Neutrophil (primary cell): ENCODE measurements at regions not wholly inside any gene's neighbourhood (a gene's known extent, or its start where the extent isn't known, plus 50 kb on each side); places are given as distances from the start of the nearest gene placed in this dataset.

Experiments used
- H3K27ac ChIP-seq: fragments of 200-600 bp; sonication (generic); 2 replicates; pipeline ENCODE4 v1.5.1; 2016; ENCODE audit warnings: mild to moderate bottlenecking, moderate library complexity
- H3K27me3 ChIP-seq: fragments of 200-600 bp; sonication (generic); 2 replicates; pipeline ENCODE4 v1.6.0; 2016; ENCODE audit warnings: mild to moderate bottlenecking
- H3K36me3 ChIP-seq: fragments of 200-600 bp; sonication (generic); 2 replicates; pipeline ENCODE4 v1.5.1; 2017
- H3K4me1 ChIP-seq, 2 experiments: fragments of 200-600 bp in 1 of 2; sonication (generic) in 1 of 2; 1 replicate in 1 of 2; 2 replicates in 1 of 2; pipeline versions ENCODE4 v1.5.1 to v1.6.1; 2013 to 2016; ENCODE audit warnings: low read depth in 1 of 2, low read length in 1 of 2, mild to moderate bottlenecking in 1 of 2, moderate library complexity in 1 of 2; ENCODE audit not compliant: control insufficient read depth in 1 of 2, insufficient read depth in 1 of 2
- H3K4me3 ChIP-seq, 2 experiments: fragments of 200-600 bp in 1 of 2; sonication (generic) in 1 of 2; 1 replicate in 1 of 2; 2 replicates in 1 of 2; pipeline ENCODE4 v1.5.1; 2013 to 2016; ENCODE audit warnings: low read depth in 1 of 2, low read length in 1 of 2, mild to moderate bottlenecking in 1 of 2, moderate library complexity in 1 of 2
- H3K9me3 ChIP-seq: fragments of 200-600 bp; sonication (generic); 2 replicates; pipeline ENCODE4 v1.5.1; 2016
- TF ChIP-seq, protein P1 (sequence below): fragments of 200-600 bp; sonication (generic); IDR thresholded peaks from 2 replicates; pipeline ENCODE4 v1.5.1; 2016; ENCODE audit warnings: antibody characterized with exemption

DNA sequence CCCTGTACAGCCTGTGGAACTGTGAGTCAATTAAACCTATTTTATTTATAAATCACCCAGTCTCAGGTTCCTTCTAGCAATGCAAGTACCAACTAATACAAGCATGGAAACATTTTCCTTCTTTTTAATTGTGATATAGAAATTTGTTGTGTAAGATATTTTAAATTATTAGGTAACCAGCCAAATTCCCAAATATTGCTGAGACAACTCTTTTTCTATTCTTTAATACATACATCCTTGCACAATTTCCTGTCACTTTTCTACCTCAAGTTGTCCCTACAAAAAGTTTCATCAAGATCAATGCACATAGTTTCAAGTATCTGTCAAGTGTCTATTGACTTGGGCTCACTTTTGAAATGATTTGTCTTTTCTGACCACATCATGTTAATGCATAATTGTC is 488.6 kb downstream of the ACTL7B start:
- TF ChIP-seq, protein P1, sequence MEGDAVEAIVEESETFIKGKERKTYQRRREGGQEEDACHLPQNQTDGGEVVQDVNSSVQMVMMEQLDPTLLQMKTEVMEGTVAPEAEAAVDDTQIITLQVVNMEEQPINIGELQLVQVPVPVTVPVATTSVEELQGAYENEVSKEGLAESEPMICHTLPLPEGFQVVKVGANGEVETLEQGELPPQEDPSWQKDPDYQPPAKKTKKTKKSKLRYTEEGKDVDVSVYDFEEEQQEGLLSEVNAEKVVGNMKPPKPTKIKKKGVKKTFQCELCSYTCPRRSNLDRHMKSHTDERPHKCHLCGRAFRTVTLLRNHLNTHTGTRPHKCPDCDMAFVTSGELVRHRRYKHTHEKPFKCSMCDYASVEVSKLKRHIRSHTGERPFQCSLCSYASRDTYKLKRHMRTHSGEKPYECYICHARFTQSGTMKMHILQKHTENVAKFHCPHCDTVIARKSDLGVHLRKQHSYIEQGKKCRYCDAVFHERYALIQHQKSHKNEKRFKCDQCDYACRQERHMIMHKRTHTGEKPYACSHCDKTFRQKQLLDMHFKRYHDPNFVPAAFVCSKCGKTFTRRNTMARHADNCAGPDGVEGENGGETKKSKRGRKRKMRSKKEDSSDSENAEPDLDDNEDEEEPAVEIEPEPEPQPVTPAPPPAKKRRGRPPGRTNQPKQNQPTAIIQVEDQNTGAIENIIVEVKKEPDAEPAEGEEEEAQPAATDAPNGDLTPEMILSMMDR = no peak
- Histone ChIP-seq H3K4me3 (no peak overlapping the region), H3K27ac (no peak overlapping the region), H3K4me1 (no peaks in the 10 kb centered on the region), H3K27me3 (no peaks in the 10 kb centered on the region), H3K9me3 (no peaks in the 10 kb centered on the region), H3K36me3 (no peaks in the 10 kb centered on the region)

DNA sequence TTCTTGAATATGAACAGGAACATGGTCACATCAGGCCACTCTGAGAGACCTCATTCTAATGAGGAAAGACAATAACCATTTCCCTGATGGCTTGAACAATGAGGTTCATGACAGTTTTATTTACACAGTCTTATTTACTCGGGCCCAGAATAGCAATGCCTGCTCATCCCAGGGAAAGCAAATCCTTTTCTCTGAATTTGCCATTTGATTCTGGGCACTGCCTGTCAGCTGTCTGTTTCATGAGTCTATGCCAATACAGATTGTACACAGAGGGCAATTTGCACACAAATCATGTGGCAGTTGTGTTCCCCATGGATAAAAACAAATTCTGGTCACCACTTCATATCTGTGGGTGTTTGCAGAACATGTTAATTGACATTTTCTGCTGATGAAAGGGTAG is 492.5 kb downstream of the ACTL7B start:
- TF ChIP-seq, protein P1 = no peak
- no peak overlapping the region for H3K27ac ChIP-seq
- no peaks in the 10 kb centered on the region for H3K36me3 ChIP-seq
- no peaks in the 10 kb centered on the region for H3K27me3 ChIP-seq
- no peak overlapping the region for H3K4me3 ChIP-seq
- no peaks in the 10 kb centered on the region for H3K4me1 ChIP-seq
- no peaks in the 10 kb centered on the region for H3K9me3 ChIP-seq

DNA sequence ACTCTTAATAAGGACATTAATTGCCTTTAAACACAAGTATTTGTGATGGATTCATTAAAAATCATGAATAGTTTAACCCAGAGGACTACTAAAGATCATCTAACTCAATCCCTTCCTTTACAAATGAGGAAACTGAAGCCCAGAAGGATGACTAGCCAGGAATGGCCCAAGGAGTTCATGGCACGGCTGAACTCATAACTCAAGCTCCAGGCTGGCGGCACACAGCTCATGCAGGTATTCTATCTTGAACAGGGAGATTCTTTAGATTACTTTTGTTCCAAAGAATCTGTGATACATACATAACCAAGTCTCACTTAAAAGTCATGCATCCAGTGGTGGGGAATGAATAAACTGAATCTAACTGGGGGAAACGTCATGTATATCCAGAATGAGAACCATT is 495.5 kb downstream of the ACTL7B start:
- Histone ChIP-seq H3K27me3 (no peaks in the 10 kb centered on the region), H3K27ac (no peak overlapping the region), H3K36me3 (no peaks in the 10 kb centered on the region), H3K4me3 (no peak overlapping the region), H3K9me3 (no peaks in the 10 kb centered on the region), H3K4me1 (no peaks in the 10 kb centered on the region)
- TF ChIP-seq, protein P1 = no peak

DNA sequence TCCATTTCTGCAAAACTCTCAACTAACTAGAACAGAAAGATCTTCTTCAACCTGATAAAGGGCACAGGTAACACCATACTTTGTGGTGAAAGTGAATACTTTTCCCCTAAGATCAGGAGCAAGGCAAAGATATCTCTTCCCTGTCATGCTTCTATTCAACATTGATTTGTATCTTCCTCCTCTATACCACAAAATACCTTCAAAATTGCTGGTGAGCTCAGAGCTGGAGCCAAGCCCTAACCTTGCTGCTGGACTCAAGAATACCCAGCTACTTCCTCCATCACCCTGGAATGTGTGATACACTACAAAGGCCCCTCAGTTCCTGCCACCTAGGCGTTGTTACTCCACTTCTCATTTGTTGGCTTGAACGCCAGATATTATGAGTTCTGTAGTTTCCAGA is 499.0 kb downstream of the ACTL7B start:
- H3K9me3 ChIP-seq = no peaks in the 10 kb centered on the region
- no peak overlapping the region for H3K4me3 ChIP-seq
- no peaks in the 10 kb centered on the region for H3K27me3 ChIP-seq
- no peak overlapping the region for H3K27ac ChIP-seq
- no peaks in the 10 kb centered on the region for H3K36me3 ChIP-seq
- H3K4me1 ChIP-seq = no peaks in the 10 kb centered on the region
- TF ChIP-seq, protein P1 = no peak

DNA sequence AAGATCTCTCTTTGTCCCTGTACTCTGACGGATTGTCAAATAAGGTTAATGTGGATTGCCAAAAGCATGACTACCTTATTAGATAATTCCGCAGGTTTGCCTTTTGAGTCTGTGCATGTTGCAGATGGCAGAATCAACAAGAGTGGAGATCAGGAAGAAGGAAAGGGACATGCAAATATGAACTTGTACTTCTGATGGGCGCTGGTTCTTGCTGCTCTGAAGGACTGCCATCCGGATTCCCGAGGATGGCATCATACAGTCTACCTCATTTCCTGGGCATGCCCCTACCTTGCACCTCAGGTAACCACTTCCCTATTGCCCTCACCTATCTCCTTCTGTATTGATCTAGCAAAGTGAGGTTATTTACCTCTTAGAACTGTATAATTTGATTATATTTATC is 504.2 kb downstream of the ACTL7B start:
- TF ChIP-seq, protein P1 = no peak
- Histone ChIP-seq H3K36me3 (no peaks in the 10 kb centered on the region), H3K4me1 (no peaks in the 10 kb centered on the region), H3K27me3 (no peaks in the 10 kb centered on the region), H3K4me3 (no peak overlapping the region), H3K9me3 (no peaks in the 10 kb centered on the region), H3K27ac (no peak overlapping the region)
